ENCODE measurements at regions not wholly inside any gene's neighbourhood (a gene's known extent, or its start where the extent isn't known, plus 50 kb on each side); places are given as distances from the start of the nearest gene placed in this dataset.
A peak's percentile ranks its signal among the peaks of the same experiment; 100 is the strongest.

DNA sequence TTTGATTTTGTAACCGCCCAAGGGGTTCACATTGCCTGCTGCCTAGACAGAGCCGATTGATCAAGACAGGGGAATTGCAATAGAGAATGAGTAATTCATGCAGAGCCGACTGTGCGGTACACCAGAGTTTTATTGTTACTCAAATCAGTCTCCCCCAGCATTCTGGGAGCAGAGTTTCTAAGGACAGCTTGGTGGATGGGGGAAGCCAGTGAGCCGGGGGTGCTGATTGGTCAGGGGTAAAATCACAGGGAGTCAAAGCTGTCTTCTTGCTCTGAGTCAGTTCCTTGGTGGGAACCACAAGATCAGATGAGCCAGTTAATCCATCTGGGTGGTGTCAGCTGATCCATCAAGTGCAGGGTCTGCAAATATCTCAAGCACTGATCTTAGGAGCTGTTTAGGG, 60.0 kb upstream of the EZR start:
- Histone ChIP-seq H3K4me3 (no peak overlapping the region), H3K4me1 (no peaks in the 10 kb centered on the region), H3K27ac (no peak overlapping the region), H3K9me3 (no peaks in the 10 kb centered on the region), H3K36me3 (no peaks in the 10 kb centered on the region), H3K27me3 (no peaks in the 10 kb centered on the region)
- no peak for DNase-seq
- TF ChIP-seq, protein P1, sequence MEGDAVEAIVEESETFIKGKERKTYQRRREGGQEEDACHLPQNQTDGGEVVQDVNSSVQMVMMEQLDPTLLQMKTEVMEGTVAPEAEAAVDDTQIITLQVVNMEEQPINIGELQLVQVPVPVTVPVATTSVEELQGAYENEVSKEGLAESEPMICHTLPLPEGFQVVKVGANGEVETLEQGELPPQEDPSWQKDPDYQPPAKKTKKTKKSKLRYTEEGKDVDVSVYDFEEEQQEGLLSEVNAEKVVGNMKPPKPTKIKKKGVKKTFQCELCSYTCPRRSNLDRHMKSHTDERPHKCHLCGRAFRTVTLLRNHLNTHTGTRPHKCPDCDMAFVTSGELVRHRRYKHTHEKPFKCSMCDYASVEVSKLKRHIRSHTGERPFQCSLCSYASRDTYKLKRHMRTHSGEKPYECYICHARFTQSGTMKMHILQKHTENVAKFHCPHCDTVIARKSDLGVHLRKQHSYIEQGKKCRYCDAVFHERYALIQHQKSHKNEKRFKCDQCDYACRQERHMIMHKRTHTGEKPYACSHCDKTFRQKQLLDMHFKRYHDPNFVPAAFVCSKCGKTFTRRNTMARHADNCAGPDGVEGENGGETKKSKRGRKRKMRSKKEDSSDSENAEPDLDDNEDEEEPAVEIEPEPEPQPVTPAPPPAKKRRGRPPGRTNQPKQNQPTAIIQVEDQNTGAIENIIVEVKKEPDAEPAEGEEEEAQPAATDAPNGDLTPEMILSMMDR (IDR thresholded peaks at IDR 0.05) = no peak
- TF ChIP-seq POLR2A (IDR thresholded peaks at IDR 0.05) = no peak

DNA sequence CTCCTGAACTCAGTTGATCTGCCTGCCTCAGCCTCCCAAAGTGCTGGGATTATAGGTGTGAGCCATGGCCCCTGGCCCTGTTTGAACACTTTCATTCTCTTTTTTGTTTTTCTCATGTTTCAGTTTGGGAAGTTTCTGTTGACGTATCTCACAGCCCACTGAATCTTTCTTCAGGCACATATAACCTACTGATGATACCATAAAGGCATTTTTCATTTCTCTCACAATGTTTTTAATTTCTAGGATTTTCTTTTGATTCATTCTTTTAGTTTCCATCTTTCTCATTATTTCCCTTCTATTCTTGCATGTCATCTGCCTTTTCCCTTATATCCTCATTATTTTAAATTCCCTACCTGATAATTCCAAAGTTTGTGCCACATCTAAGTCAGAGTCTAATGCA, 58.5 kb upstream of the EZR start:
- no peak for TF ChIP-seq POLR2A (IDR thresholded peaks at IDR 0.05)
- TF ChIP-seq, protein P1 (IDR thresholded peaks at IDR 0.05) = no peak
- Histone ChIP-seq H3K4me1 (no peaks in the 10 kb centered on the region), H3K4me3 (no peak overlapping the region), H3K27ac (no peak overlapping the region), H3K27me3 (no peaks in the 10 kb centered on the region), H3K9me3 (no peaks in the 10 kb centered on the region), H3K36me3 (no peaks in the 10 kb centered on the region)
- no peak for DNase-seq

- H3K9me3 ChIP-seq = no peaks in the 10 kb centered on the region
- H3K27ac ChIP-seq = no peak overlapping the region
- no peaks in the 10 kb centered on the region for H3K27me3 ChIP-seq
- H3K4me1 ChIP-seq = no peaks in the 10 kb centered on the region
- no peaks in the 10 kb centered on the region for H3K36me3 ChIP-seq
- no peak for DNase-seq
- no peak overlapping the region for H3K4me3 ChIP-seq
- TF ChIP-seq, protein P1 (IDR thresholded peaks at IDR 0.05) = no peak
Measured at GRCh38 chr6:158876886-158877285, 57.7 kb upstream of the EZR start.

- Histone ChIP-seq H3K27me3 (no peaks in the 10 kb centered on the region), H3K4me3 (peak overlapping the region in 1 of 4 donors; percentile 50), H3K27ac (peak overlapping the region; percentile 93 to 99 (median 95)), H3K36me3 (no peaks in the 10 kb centered on the region), H3K4me1 (peaks cover 0 to 12% (median 9%) of the 10 kb centered on the region in 4 donors), H3K9me3 (no peaks in the 10 kb centered on the region)
- TF ChIP-seq, protein P1 (IDR thresholded peaks at IDR 0.05) = no peak
- no peak for TF ChIP-seq POLR2A (IDR thresholded peaks at IDR 0.05)
- DNase-seq = no peak
Measured at GRCh38 chr6:158870649-158870957, 51.4 kb upstream of the EZR start.

GRCh38 chr6:158869826-158870648, 50.9 kb upstream of the EZR start:
- DNase-seq = peak; percentile 95 to 97 (median 97)
- Histone ChIP-seq H3K36me3 (no peaks in the 10 kb centered on the region), H3K4me3 (peak overlapping the region; percentile 32 to 54 (median 48)), H3K9me3 (no peaks in the 10 kb centered on the region), H3K27ac (peak overlapping the region; percentile 93 to 99 (median 95)), H3K27me3 (no peaks in the 10 kb centered on the region), H3K4me1 (peaks cover 0 to 16% (median 9%) of the 10 kb centered on the region in 4 donors)
- TF ChIP-seq POLR2A (IDR thresholded peaks at IDR 0.05) = peak; percentile 80 to 90
- TF ChIP-seq, protein P1 (IDR thresholded peaks at IDR 0.05) = peak in 5 of 6 experiments; percentile 31 to 71 (median 61)

All from Peyer's patch (tissue), 4 donors.